Spleen (tissue), 7 donors: ENCODE measurements at regions not wholly inside any gene's neighbourhood (a gene's known extent, or its start where the extent isn't known, plus 50 kb on each side); places are given as distances from the start of the nearest gene placed in this dataset.

Experiments used
- POLR2A ChIP-seq, 3 donors: fragments of 450-650 bp; IDR thresholded peaks; one replicate each; pipeline ENCODE4 v1.5.1; 2017; ENCODE audit warnings: antibody characterized with exemption in 3 of 3, mild to moderate bottlenecking in 1 of 3
- TF ChIP-seq, protein P1 (sequence below), 11 experiments: fragments of 200-600 bp in 7 of 11; fragments of 450-650 bp in 4 of 11; sonication (generic) in 4 of 11; IDR thresholded peaks in 8 of 11; conservative IDR thresholded peaks in 3 of 11; 1 replicate in 7 of 11; 2 replicates in 4 of 11; pipeline versions ENCODE4 v1.4.0 to v1.8.0; 2016 to 2021; ENCODE audit warnings: antibody characterized with exemption in 11 of 11, inconsistent platforms in 4 of 11, mild to moderate bottlenecking in 1 of 11
- donor health status: DM: no; HTN: no; CAD: no; lungs with moderate emphysema.
- donor health status: DM: no; HTN: no; CAD: no.
- donor health status: DM: no; HTN: no; CAD: no.

- TF ChIP-seq, protein P1, sequence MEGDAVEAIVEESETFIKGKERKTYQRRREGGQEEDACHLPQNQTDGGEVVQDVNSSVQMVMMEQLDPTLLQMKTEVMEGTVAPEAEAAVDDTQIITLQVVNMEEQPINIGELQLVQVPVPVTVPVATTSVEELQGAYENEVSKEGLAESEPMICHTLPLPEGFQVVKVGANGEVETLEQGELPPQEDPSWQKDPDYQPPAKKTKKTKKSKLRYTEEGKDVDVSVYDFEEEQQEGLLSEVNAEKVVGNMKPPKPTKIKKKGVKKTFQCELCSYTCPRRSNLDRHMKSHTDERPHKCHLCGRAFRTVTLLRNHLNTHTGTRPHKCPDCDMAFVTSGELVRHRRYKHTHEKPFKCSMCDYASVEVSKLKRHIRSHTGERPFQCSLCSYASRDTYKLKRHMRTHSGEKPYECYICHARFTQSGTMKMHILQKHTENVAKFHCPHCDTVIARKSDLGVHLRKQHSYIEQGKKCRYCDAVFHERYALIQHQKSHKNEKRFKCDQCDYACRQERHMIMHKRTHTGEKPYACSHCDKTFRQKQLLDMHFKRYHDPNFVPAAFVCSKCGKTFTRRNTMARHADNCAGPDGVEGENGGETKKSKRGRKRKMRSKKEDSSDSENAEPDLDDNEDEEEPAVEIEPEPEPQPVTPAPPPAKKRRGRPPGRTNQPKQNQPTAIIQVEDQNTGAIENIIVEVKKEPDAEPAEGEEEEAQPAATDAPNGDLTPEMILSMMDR (IDR thresholded peaks at IDR 0.05 in 8 of 11, conservative IDR thresholded peaks at IDR 0.05 in 3 of 11), result no peak
- no peak for TF ChIP-seq POLR2A (IDR thresholded peaks at IDR 0.05)
These were observed 705.1 kb upstream of the GCFC2 start for GRCh38 chr2:76415821-76416220.
